Activated T-helper 2 cell treated with anti-CD3 and anti-CD28 coated beads, Interferon-gamma antibody, Interleukin-2, Interleukin-4, amounts not matched to agents 10 μg/mL and 5 μg/mL and 100 μg/mL, durations not matched to agents 14 hours and 24 hours and 36 hours (primary cell): ENCODE measurements at regions not wholly inside any gene's neighbourhood (a gene's known extent, or its start where the extent isn't known, plus 50 kb on each side); places are given as distances from the start of the nearest gene placed in this dataset.
"Not testable (repeated sequence)": the region's sequence is repeated elsewhere in the genome, so short reads cannot be mapped to it uniquely, and the experiment has no call there.

Experiments
- DNase-seq: peaks from one replicate; pipeline ENCODE4 v3.0.0; 2021; ENCODE audit warnings: low spot score
- H3K27ac Mint-ChIP-seq: one replicate; pipeline ENCODE4 v1.8.0; 2021; ENCODE audit warnings: mixed read lengths
- H3K27me3 Mint-ChIP-seq: one replicate; pipeline ENCODE4 v1.8.0; 2021; ENCODE audit warnings: low read depth, mixed read lengths
- H3K36me3 Mint-ChIP-seq: one replicate; pipeline ENCODE4 v1.8.0; 2021; ENCODE audit warnings: low read depth, mixed read lengths
- H3K4me1 Mint-ChIP-seq: one replicate; pipeline ENCODE4 v1.8.0; 2021; ENCODE audit warnings: low read depth, mixed read lengths
- H3K4me3 Mint-ChIP-seq: one replicate; pipeline ENCODE4 v1.8.0; 2021; ENCODE audit warnings: low read depth, mild to moderate bottlenecking, moderate library complexity, mixed read lengths
- H3K9me3 Mint-ChIP-seq: one replicate; pipeline ENCODE4 v1.8.0; 2021; ENCODE audit warnings: mixed read lengths
- intact Hi-C: fragments of 100-400 bp; cut with micrococcal nuclease; formaldehyde crosslinking; loops from one replicate; pipeline ENCODE4 v1.15.1; 2023

DNA sequence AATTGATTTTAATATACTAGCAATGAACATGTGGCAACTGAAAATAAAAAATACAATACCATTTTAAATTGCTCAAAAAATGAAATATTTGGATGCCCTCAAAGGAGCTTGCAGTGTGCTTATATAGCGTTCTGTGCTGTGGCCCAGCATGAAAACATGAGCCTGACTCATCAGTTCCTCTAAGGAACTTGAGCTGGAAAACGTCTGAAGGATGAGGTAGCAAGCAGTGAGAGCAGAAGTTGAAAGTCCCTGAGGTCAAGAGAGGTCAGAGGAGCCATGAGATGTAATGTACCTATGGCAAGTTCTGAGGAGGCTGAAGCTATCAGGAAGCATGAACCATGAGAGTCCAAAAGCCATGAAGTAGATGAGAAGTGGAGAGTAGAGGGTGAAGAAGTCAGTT is 59.7 kb downstream of the HMGB3 start:
- Mint-ChIP-seq H3K36me3 (no peaks in the 10 kb centered on the region), H3K9me3 (no peaks in the 10 kb centered on the region)

DNA sequence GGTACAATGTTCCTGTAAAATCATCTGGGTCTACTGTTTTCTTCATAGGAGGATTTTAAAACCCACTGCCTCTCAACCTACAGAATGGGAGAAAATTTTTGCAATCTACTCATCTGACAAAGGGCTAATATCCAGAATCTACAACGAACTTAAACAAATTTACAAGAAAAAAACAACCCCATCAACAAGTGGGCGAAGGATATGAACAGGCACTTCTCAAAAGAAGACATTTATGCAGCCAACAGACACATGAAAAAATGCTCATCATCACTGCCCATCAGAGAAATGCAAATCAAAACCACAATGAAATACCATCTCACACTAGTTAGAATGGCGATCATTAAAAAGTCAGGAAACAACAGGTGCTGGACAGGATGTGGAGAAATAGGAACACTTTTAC is 83.2 kb downstream of the HMGB3 start:
- H3K4me1 Mint-ChIP-seq, H3K27ac Mint-ChIP-seq, intact Hi-C loops, H3K4me3 Mint-ChIP-seq, H3K9me3 Mint-ChIP-seq, DNase-seq, H3K36me3 Mint-ChIP-seq, H3K27me3 Mint-ChIP-seq: not testable (repeated sequence)

More for the DNA sequence above, 59.7 kb downstream of the HMGB3 start:
- no peak for DNase-seq
- Mint-ChIP-seq H3K4me3 (no peak overlapping the region), H3K27me3 (no peaks in the 10 kb centered on the region), H3K4me1 (no peaks in the 10 kb centered on the region), H3K27ac (no peak overlapping the region)
- intact Hi-C loops: no loop called here

DNA sequence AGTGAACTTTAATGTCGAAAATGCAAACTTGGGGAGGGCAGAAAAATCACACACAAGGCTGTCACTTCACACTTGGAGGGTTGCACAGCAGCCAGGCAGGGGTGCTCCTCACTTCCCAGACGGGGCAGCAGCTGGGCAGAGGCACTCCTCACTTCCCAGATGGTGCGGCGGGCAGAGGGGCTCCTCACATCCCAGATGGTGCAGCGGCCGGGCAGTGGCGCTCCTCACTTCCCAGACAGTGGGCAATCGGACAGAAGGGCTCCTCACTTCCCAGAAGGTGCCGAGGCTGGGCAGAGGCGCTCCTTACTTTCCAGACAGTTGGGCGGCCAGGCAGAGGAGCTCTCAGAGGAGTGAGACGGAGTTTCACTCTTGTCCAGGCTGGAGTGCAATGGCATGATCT is 90.6 kb downstream of the HMGB3 start:
- no peak for DNase-seq
- Mint-ChIP-seq H3K4me1 (no peaks in the 10 kb centered on the region), H3K36me3 (no peaks in the 10 kb centered on the region), H3K27me3 (peaks cover 7% of the 10 kb centered on the region), H3K9me3 (no peaks in the 10 kb centered on the region), H3K27ac (no peak overlapping the region), H3K4me3 (no peak overlapping the region)
- intact Hi-C loops: no loop called here

DNA sequence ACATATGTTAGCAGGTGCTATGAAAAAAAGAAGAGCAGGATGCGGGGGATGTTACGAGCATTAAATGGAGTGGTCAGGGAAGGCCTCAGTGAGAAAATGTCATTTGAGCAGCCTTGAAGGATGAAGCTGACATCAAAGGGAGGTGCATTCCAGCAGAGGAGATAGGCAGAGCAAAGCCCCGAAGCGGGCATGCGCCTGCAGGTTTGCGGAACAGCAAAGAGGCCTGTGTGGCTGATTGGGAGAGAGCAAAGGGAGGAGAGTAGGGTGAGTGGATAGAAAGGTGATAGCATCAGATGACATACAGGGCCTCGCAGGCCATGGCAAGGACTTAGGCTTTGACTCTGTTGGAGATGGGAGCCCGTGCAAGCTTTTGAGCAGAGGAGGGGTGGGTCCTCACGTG is 95.4 kb upstream of the GPR50 start:
- no peaks in the 10 kb centered on the region for H3K9me3 Mint-ChIP-seq
- no peaks in the 10 kb centered on the region for H3K4me1 Mint-ChIP-seq
- H3K27me3 Mint-ChIP-seq: peaks cover 22% of the 10 kb centered on the region
- H3K4me3 Mint-ChIP-seq: no peak overlapping the region
- intact Hi-C loops: no loop called here
- H3K36me3 Mint-ChIP-seq: no peaks in the 10 kb centered on the region
- no peak overlapping the region for H3K27ac Mint-ChIP-seq
- DNase-seq: no peak

DNA sequence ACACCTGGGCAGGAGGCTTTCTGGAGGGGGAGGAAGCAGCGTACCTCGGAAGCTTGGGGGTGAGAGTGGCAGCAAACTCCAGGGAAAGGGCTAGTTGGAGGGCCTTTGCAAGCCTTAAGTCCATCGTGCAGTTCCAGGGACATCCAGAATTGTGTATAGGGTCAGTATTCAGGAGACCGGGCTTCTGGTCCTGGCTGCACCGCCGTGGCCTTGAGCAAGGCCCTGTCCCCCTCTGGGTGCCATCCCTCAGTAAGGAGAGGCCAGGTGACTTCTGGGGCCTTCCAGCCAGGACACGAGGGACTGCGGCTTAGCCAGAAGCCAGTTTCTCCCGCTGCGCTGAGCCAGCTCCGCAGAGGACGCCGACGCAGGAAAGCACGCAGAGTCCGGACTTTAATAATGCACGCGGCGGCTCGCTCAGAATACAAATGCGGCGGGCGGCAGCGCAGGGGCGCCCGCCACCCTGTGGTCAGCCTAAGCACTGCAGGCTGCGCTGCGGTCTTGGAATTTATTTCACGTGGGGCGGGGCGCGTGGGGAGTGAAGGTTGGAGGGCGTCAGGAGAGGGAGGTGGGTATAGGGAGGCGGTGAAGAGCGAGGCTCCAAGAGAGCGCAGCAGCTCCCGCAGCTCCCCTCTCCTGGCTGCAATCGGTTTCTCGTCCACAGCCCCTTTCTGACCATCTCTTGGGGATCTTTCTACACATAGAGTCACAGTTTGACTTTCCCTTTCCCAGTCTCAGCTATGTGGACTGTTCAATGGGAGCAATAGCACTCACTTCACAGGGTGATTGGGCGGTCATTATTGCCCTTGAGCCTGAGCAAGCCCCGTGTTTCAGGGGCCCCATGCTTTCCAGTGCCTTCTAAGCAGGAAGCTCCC is 94.1 kb upstream of the GPR50 start:
- Mint-ChIP-seq H3K9me3 (no peaks in the 10 kb centered on the region), H3K27me3 (peaks cover 22% of the 10 kb centered on the region), H3K27ac (no peak overlapping the region), H3K4me3 (no peak overlapping the region), H3K4me1 (no peaks in the 10 kb centered on the region), H3K36me3 (no peaks in the 10 kb centered on the region)
- peak; percentile 39 for DNase-seq
- intact Hi-C loops: loop anchor here (1.0 kb wide), 1 partner anchor 310 kb away; no protein-coding TSS in a partner anchor

DNA sequence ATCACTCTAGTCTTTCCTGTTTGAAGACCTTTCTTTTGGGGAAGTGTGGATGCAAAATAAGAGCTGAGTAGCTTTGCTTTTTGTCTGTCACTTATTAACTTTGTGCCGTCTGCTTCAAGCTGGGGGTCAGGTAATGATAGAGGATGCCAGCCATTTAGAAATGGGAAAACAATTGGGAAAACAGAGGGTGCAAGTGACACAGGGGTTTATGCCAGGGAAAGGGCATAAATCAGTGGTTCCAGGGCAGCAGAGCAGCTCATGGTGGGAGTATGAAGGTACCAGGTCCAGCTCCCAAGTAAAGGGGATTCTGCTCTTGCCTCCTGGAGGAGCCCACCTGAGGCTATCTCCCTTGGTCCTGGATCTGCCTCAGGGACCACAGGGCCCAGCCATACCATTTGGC is 91.9 kb upstream of the GPR50 start:
- Mint-ChIP-seq H3K27ac (no peak overlapping the region), H3K4me3 (no peak overlapping the region), H3K4me1 (no peaks in the 10 kb centered on the region), H3K27me3 (peaks cover 22% of the 10 kb centered on the region), H3K9me3 (no peaks in the 10 kb centered on the region), H3K36me3 (no peaks in the 10 kb centered on the region)
- intact Hi-C loops: no loop called here
- DNase-seq: no peak

DNA sequence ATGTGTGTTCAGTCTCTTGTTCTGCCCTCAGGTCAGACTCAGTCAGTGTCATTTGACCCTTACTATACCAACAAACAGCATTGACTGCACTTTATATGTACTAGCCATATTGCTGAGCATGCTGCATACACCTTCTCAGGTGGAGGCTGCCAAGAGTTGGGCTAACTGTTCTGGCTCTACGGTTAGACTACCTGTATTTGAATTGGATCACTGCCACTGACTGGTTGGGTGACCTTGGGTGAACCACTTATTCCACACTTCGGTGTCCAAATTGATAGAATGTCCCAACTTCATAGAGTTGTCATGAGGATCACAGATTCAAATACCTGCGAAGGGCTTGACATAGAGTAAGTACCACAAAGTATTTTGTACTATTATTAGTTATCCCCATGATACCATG is 91.2 kb upstream of the GPR50 start:
- intact Hi-C loops: no loop called here
- H3K9me3 Mint-ChIP-seq: no peaks in the 10 kb centered on the region
- no peaks in the 10 kb centered on the region for H3K4me1 Mint-ChIP-seq
- no peaks in the 10 kb centered on the region for H3K36me3 Mint-ChIP-seq
- no peak overlapping the region for H3K4me3 Mint-ChIP-seq
- peaks cover 22% of the 10 kb centered on the region for H3K27me3 Mint-ChIP-seq
- no peak overlapping the region for H3K27ac Mint-ChIP-seq
- no peak for DNase-seq

DNA sequence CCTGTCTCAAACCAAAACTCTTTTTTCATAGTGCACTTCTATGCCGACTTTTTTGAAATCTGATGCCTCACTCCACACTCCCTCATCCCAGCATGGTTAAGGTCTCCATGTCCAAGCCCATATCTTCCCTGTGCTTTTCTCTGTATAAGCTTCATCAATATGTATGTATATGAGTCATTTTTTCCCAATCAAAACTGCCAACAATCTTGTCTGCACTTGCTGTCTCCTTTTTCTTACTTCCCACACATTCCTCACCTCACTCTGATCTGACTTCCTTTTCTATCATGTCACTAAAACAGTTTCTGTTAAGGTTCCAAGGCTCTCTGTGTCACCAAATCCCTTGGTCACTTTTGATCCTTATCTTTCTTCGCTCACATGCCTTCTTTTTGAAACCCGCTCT is 88.2 kb upstream of the GPR50 start:
- Mint-ChIP-seq H3K36me3 (no peaks in the 10 kb centered on the region), H3K27me3 (peaks cover 11% of the 10 kb centered on the region), H3K27ac (no peak overlapping the region), H3K9me3 (no peaks in the 10 kb centered on the region), H3K4me3 (no peak overlapping the region), H3K4me1 (no peaks in the 10 kb centered on the region)
- intact Hi-C loops: no loop called here
- no peak for DNase-seq

DNA sequence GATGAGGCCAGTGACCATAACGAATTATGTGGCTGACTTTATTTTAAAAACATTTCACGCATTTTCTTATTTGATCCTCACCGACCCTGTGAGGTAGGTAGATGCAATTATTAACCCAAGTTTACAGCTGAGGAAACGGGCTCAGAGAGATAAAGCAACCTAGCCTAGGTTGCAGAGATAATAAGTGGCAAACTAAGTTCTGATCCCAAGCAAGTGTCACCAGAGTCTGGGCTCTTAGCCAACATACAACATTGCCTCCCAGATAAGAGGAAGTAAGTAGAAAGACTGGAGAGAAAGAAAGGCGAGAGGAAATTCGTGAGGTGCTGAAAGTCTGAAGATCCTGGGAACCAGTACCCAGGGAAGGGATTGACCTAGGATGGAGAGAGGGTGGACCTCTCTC is 77.4 kb upstream of the GPR50 start:
- no peak for DNase-seq
- Mint-ChIP-seq H3K4me3 (no peak overlapping the region), H3K9me3 (no peaks in the 10 kb centered on the region), H3K36me3 (no peaks in the 10 kb centered on the region), H3K27ac (no peak overlapping the region), H3K4me1 (no peaks in the 10 kb centered on the region), H3K27me3 (peaks cover 7% of the 10 kb centered on the region)
- intact Hi-C loops: no loop called here

DNA sequence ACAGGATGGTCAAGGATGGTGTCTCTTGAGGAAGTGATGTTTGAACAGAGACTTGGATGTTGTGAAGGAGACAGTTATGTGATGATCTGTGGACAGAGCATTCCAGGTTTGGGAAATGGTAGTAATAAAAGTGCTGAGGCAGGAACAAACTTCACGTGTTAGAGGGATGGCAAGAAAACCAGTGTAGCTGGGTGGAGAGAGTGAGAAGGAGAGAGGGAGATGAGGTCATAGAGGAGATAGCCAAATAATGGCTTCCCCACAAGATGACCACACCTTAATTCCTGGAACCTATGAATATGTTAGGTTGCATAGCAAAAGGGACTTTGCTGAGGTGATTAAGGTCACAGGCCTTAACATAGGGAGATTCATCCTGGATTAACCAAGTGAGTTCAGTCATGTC is 75.6 kb upstream of the GPR50 start:
- intact Hi-C loops: no loop called here

DNA sequence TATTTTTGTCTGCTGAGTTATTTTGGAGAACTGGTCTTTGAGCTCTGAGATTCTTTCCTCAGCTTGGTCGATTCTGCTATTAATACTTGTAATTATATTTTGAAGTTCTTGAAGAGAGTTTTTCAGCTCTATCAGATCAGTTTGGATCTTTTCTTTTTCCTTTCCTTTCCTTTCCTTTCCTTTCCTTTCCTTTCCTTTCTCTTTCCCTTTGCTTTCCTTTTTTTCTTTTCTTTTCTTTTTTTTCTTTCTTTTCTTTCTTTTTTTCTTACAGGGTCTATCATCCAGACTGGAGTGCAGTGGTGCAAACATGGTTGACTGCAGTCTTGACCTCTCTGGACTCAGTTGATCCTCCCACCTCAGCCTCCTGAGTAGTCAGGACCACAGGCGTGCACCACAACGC is 63.2 kb upstream of the GPR50 start:
- intact Hi-C loops: not testable (repeated sequence)

More for the DNA sequence above, 75.6 kb upstream of the GPR50 start:
- peaks cover 5% of the 10 kb centered on the region for H3K27me3 Mint-ChIP-seq
- no peaks in the 10 kb centered on the region for H3K36me3 Mint-ChIP-seq
- DNase-seq: no peak
- H3K9me3 Mint-ChIP-seq: no peaks in the 10 kb centered on the region
- H3K4me1 Mint-ChIP-seq: no peaks in the 10 kb centered on the region
- no peak overlapping the region for H3K27ac Mint-ChIP-seq
- H3K4me3 Mint-ChIP-seq: no peak overlapping the region

More for the DNA sequence above, 63.2 kb upstream of the GPR50 start:
- not testable (repeated sequence) for H3K36me3 Mint-ChIP-seq, H3K4me3 Mint-ChIP-seq, H3K4me1 Mint-ChIP-seq, DNase-seq, H3K9me3 Mint-ChIP-seq, H3K27ac Mint-ChIP-seq, H3K27me3 Mint-ChIP-seq
